ENCODE measurements at regions not wholly inside any gene's neighbourhood (a gene's known extent, or its start where the extent isn't known, plus 50 kb on each side); places are given as distances from the start of the nearest gene placed in this dataset.

GRCh38 chr15:66642514-66642913, 59.5 kb upstream of the SMAD6 start:
- TF ChIP-seq TAF1 (IDR thresholded peaks at IDR 0.05; ENCODE audit: low read depth, low read length) (no peak), POLR2A (IDR thresholded peaks at IDR 0.05; ENCODE audit: low read depth, low read length) (no peak), POLR2AphosphoS5 (IDR thresholded peaks at IDR 0.05; ENCODE audit: low read depth, low read length) (no peak), SPI1 (IDR thresholded peaks at IDR 0.05; ENCODE audit: low read depth, low read length) (no peak), PAX5 (IDR thresholded peaks at IDR 0.05; ENCODE audit: insufficient read depth, low read length, severe bottlenecking) (no peak)
